H1 (cell line): ENCODE measurements at regions not wholly inside any gene's neighbourhood (a gene's known extent, or its start where the extent isn't known, plus 50 kb on each side); places are given as distances from the start of the nearest gene placed in this dataset.

ENCODE experiments used
- CHD1 ChIP-seq: IDR thresholded peaks from 2 replicates; pipeline ENCODE4 v1.6.1; 2012; ENCODE audit warnings: low read depth, low read length, improper control_type of control experiment
- CHD7 ChIP-seq: fragments of 300-600 bp; sonication (generic); IDR thresholded peaks from 2 replicates; pipeline ENCODE4 v1.7.1; 2012; ENCODE audit warnings: low read length, moderate library complexity, mild to moderate bottlenecking, inconsistent platforms; ENCODE audit not compliant: insufficient replicate concordance
- CTCF ChIP-seq, 3 experiments: IDR thresholded peaks; 1 replicate in 2 of 3; 2 replicates in 1 of 3; pipeline versions ENCODE4 v1.5.1 to v1.6.1; 2011; ENCODE audit warnings: low read length in 3 of 3, mild to moderate bottlenecking in 3 of 3, inconsistent platforms in 2 of 3, low read depth in 1 of 3, moderate library complexity in 1 of 3; ENCODE audit not compliant: insufficient read depth in 1 of 3; ENCODE audit errors: control extremely low read depth in 1 of 3
- KDM1A ChIP-seq: fragments of 200-600, 300-600 bp; sonication (generic); IDR thresholded peaks from 2 replicates; pipeline ENCODE4 v1.7.1; 2016; ENCODE audit warnings: mild to moderate bottlenecking, low read length, borderline replicate concordance
- NRF1 ChIP-seq: IDR thresholded peaks from 2 replicates; pipeline ENCODE4 v1.6.1; 2011; ENCODE audit warnings: mild to moderate bottlenecking, low read depth, low read length, improper control_type of control experiment
- RBBP5 ChIP-seq: IDR thresholded peaks from 2 replicates; pipeline ENCODE4 v1.7.1; 2012; ENCODE audit warnings: low read depth, mild to moderate bottlenecking, inconsistent platforms, low read length, moderate library complexity, borderline replicate concordance
- SIX5 ChIP-seq: IDR thresholded peaks from 2 replicates; pipeline ENCODE4 v1.6.1; 2011; ENCODE audit warnings: mild to moderate bottlenecking, low read depth, low read length
- TAF1 ChIP-seq: IDR thresholded peaks from 2 replicates; pipeline ENCODE4 v1.6.1; 2011; ENCODE audit warnings: mild to moderate bottlenecking, low read depth, low read length
- TBP ChIP-seq: IDR thresholded peaks from 2 replicates; pipeline ENCODE4 v1.6.1; 2011; ENCODE audit warnings: low read depth, low read length, improper control_type of control experiment
- TCF12 ChIP-seq: IDR thresholded peaks from 2 replicates; pipeline ENCODE4 v1.6.1; 2011; ENCODE audit warnings: low read depth, mild to moderate bottlenecking, low read length

- TF ChIP-seq CHD7 (no peak), CTCF (IDR thresholded peaks at IDR 0.05; ENCODE audit: control extremely low read depth in 1 of 3, insufficient read depth in 1 of 3, low read depth in 1 of 3, low read length in 3 of 3) (no peak), SIX5 (no peak), RBBP5 (no peak), TCF12 (no peak), TAF1 (no peak), CHD1 (no peak), NRF1 (no peak), KDM1A (no peak), TBP (no peak)
Measured at GRCh38 chr11:38392176-38392575, 1794.1 kb upstream of the RAG2 start (continued).
